ENCODE measurements at regions not wholly inside any gene's neighbourhood (a gene's known extent, or its start where the extent isn't known, plus 50 kb on each side); places are given as distances from the start of the nearest gene placed in this dataset.

- no peak overlapping the region for H3K4me2 ChIP-seq (ENCODE audit: low read length)
Measured at GRCh38 chr12:46711756-46712155, 114.0 kb downstream of the SLC38A4 start.

GRCh38 chr12:46710125-46710743 is 115.6 kb downstream of the SLC38A4 start:
- Histone ChIP-seq H3K9ac (ENCODE audit: low read length) (no peak overlapping the region), H3K36me3 (ENCODE audit: insufficient read depth, low read length) (no peaks in the 10 kb centered on the region), H2AFZ (ENCODE audit: low read length) (no peak overlapping the region), H3F3A (ENCODE audit: insufficient read depth, low read length) (no peaks in the 10 kb centered on the region), H3K4me3 (ENCODE audit: low read depth, low read length, poor library complexity, severe bottlenecking) (no peak overlapping the region), H3K9me3 (ENCODE audit: low read length) (no peaks in the 10 kb centered on the region), H3K9me2 (ENCODE audit: low read depth, low read length) (no peaks in the 10 kb centered on the region), H3K79me2 (ENCODE audit: insufficient read depth, low read length) (no peaks in the 10 kb centered on the region), H3K4me2 (ENCODE audit: low read length) (no peak overlapping the region), H3K4me1 (ENCODE audit: insufficient read depth, low read length, severe bottlenecking) (no peaks in the 10 kb centered on the region), H4K20me1 (ENCODE audit: insufficient read depth, low read length) (no peaks in the 10 kb centered on the region), H3K27me3 (ENCODE audit: insufficient read depth, low read length) (no peaks in the 10 kb centered on the region), H3K27ac (ENCODE audit: low read depth, low read length, poor library complexity, severe bottlenecking) (no peak overlapping the region)
- no peak for TF ChIP-seq EZH2 (IDR thresholded peaks at IDR 0.05; ENCODE audit: borderline replicate concordance, low read length)
- no peak for TF ChIP-seq CTCF (IDR thresholded peaks at IDR 0.05; ENCODE audit: low read length)

More at GRCh38 chr12:46711756-46712155, 114.0 kb downstream of the SLC38A4 start:
- H3K36me3 ChIP-seq (ENCODE audit: insufficient read depth, low read length) = no peaks in the 10 kb centered on the region
- H2AFZ ChIP-seq (ENCODE audit: low read length) = no peak overlapping the region
- H4K20me1 ChIP-seq (ENCODE audit: insufficient read depth, low read length) = no peaks in the 10 kb centered on the region
- H3K9me3 ChIP-seq (ENCODE audit: low read length) = no peaks in the 10 kb centered on the region
- TF ChIP-seq CTCF (IDR thresholded peaks at IDR 0.05; ENCODE audit: low read length) = no peak
- no peak for TF ChIP-seq EZH2 (IDR thresholded peaks at IDR 0.05; ENCODE audit: borderline replicate concordance, low read length)
- H3K27ac ChIP-seq (ENCODE audit: low read depth, low read length, poor library complexity, severe bottlenecking) = no peak overlapping the region
- no peaks in the 10 kb centered on the region for H3K9me2 ChIP-seq (ENCODE audit: low read depth, low read length)
- no peak overlapping the region for H3K4me3 ChIP-seq (ENCODE audit: low read depth, low read length, poor library complexity, severe bottlenecking)
- no peak overlapping the region for H3K9ac ChIP-seq (ENCODE audit: low read length)
- no peaks in the 10 kb centered on the region for H3K79me2 ChIP-seq (ENCODE audit: insufficient read depth, low read length)
- no peaks in the 10 kb centered on the region for H3K27me3 ChIP-seq (ENCODE audit: insufficient read depth, low read length)
- no peaks in the 10 kb centered on the region for H3K4me1 ChIP-seq (ENCODE audit: insufficient read depth, low read length, severe bottlenecking)
- H3F3A ChIP-seq (ENCODE audit: insufficient read depth, low read length) = no peaks in the 10 kb centered on the region

GRCh38 chr12:46702581-46703344 is 123.0 kb downstream of the SLC38A4 start:
- Histone ChIP-seq H3K36me3 (ENCODE audit: insufficient read depth, low read length) (no peaks in the 10 kb centered on the region), H2AFZ (ENCODE audit: low read length) (no peak overlapping the region), H3K4me1 (ENCODE audit: insufficient read depth, low read length, severe bottlenecking) (no peaks in the 10 kb centered on the region), H3K9me3 (ENCODE audit: low read length) (no peaks in the 10 kb centered on the region), H4K20me1 (ENCODE audit: insufficient read depth, low read length) (no peaks in the 10 kb centered on the region), H3K27me3 (ENCODE audit: insufficient read depth, low read length) (no peaks in the 10 kb centered on the region), H3K79me2 (ENCODE audit: insufficient read depth, low read length) (no peaks in the 10 kb centered on the region), H3K4me2 (ENCODE audit: low read length) (no peak overlapping the region), H3K9ac (ENCODE audit: low read length) (no peak overlapping the region), H3K27ac (ENCODE audit: low read depth, low read length, poor library complexity, severe bottlenecking) (no peak overlapping the region), H3K4me3 (ENCODE audit: low read depth, low read length, poor library complexity, severe bottlenecking) (no peak overlapping the region), H3F3A (ENCODE audit: insufficient read depth, low read length) (no peaks in the 10 kb centered on the region), H3K9me2 (ENCODE audit: low read depth, low read length) (no peaks in the 10 kb centered on the region)
- TF ChIP-seq CTCF (IDR thresholded peaks at IDR 0.05; ENCODE audit: low read length) (no peak), EZH2 (IDR thresholded peaks at IDR 0.05; ENCODE audit: borderline replicate concordance, low read length) (no peak)
